Kidney capillary endothelial cell (primary cell): ENCODE measurements at regions not wholly inside any gene's neighbourhood (a gene's known extent, or its start where the extent isn't known, plus 50 kb on each side); places are given as distances from the start of the nearest gene placed in this dataset.

Experiments
- DNase-seq: peaks from one replicate; pipeline ENCODE4 v3.0.0-alpha.2; 2018; ENCODE audit warnings: low spot score

DNA sequence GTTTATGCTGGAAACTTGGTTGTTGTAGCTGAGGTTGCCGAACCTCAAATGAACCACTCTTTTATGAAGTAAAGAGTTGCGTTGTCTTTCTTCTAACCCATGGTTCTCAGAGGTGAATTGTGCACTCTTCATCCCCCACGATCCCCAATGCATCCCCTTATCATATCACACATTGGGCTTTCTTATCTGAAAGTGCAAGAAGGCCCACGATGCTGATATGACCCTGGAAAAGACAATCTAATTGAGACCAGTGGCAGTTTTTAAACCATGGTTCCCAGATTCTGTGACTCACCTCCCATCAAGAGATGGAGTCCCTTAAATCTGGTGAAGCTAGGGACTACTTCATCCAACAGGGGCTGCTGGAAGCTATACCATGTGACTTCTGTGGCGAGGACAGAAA, 156.3 kb upstream of the IRX3 start:
- no peak for DNase-seq

- no peak for DNase-seq
Observed at GRCh38 chr16:54438469-54438868, 151.9 kb upstream of the IRX3 start.

DNA sequence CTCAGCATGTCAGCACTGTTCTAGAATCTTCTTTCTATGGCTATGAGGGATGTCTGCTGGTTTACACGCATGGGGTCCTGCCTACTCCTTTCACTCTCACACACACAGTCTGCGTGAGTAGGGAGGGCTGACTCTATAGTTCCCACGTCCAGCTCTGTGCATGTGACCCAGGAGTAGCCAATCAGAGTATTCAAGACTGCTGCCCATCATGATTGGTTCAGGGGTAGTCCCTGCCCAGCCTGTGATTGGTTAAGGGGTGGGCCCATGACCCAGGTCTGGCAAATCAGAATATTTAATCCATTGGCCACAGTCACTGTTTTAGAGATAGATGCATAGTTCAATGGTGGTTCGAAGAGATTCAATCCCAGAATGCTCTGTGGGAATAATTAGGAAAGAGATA, 151.3 kb upstream of the IRX3 start:
- DNase-seq: no peak

DNA sequence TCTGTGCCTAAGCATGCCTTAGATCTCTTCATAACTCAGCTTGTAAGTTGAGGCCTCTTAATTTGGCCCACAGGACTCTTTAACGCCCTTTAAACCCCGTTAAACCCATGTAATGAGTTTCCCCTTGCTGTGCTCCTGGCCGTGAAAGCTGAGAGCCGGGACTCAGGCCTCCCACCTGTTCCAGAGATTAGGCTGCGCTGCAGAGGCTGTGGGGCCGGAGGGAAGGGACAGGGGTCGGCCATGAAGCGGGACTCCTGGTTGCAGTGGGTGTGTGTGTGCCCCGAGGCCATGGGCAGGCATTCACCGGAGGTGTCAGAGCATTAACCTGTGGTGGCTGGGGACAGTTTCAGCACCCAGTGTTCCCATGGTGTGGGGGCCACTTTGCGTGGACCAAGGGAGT, 150.8 kb upstream of the IRX3 start:
- DNase-seq: no peak

- DNase-seq: no peak
Observed at GRCh38 chr16:54436346-54436745, 149.8 kb upstream of the IRX3 start.

GRCh38 chr16:54434859-54435258, 148.3 kb upstream of the IRX3 start:
- DNase-seq: no peak

DNA sequence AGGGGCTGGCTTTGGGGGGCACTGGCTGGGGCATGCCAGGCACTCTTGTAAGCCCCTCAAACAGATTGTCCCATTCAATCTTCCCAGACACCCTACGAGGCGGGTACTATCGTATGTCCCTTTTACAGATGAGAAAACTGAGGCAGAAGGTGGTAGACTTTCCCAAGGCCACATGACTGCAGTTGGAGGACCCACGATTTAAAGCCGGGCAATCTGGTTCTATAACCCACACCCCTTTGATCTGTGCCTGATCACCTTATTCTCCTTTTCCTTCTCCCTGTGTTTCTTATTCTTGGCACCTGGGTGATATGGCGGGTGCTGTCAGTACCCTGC, 146.3 kb upstream of the IRX3 start:
- no peak for DNase-seq

DNA sequence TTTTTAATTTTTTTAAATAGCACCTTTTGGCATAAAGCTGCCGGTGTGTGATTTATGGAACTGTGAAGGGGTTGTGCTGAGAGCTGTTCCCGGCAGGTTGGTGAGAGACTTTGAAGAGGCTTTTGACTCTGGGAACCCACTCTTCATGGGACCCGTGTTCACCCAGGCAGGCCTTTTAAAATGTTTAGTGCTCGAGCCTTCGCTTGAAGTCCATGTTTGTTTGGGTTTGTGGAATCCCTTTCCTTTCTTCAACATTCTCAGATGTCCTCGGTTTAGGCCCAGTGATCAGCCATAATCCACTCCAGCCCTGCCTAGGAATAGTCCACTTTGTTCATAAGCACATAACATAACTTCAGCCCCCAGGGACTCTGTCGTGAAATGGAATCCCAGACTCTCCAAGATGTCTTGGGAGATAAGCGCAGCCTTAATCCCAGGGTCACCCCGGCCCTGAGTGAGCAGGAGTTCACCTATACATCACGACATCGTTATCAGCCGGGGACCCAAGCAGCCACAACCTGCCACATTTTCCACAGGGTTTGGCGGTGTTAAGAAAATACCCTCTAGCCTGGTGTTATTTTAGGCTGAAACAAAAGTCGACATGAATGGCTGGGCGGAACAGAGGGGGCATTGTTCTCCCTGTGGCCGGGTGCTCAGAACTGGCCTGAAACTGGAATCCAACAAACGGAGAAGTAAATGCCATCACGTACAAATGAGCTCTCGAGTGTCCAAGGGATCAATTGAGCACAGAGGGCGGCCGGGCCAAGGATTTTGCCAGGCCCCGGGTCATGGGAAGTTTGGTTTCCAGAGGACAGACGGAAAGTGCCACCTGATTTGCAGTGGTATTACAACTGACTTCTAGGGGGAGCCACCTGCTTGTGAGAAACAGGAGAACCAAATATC, 145.7 kb upstream of the IRX3 start:
- no peak for DNase-seq

DNA sequence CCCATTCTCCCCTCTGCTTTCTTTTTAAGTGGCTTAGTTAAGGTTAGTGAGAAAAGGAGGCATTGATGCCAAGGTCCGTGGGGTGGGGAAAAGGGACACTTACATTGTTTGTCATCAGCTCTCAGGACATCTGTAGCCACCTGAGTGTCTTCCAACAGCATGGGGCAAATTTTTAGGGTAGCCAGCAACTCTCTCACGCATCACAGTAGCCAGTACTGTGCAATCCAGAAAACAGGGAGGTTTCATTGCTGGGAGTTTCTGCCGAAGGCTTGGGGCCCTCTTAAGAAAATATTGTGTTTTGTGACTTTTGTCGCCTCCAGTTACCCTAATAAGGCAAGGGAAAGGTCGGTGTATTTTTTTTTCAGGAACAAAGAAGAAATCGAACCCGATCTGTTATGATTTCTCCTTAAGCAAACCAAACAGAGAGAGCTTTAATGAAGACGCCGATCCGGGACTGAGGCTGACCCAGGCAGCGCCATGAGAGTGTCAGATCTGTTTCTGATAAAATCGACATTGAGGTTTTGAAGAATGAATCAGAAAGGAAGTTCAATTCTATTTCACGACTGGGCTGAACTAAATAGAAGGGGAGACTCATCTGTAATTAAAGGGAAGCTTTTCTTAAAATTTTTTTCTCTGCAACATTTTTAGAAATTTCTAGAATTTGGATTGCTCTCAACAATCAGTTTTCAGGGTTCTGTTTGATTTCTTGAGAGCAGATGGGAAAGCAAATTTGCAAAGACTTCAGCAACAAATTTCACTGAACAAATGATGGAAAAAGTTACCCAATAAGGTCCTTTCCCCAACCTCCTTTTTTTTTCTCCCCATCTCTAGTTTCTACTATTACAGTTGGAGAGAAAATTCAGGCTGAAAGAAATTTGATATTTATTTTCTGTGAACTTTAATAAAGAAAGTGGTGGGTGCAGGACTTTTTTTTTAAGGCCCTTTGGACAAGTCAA, 144.7 kb upstream of the IRX3 start:
- DNase-seq: no peak

- DNase-seq: no peak
Observed at GRCh38 chr16:54430491-54431030, 144.0 kb upstream of the IRX3 start.

DNA sequence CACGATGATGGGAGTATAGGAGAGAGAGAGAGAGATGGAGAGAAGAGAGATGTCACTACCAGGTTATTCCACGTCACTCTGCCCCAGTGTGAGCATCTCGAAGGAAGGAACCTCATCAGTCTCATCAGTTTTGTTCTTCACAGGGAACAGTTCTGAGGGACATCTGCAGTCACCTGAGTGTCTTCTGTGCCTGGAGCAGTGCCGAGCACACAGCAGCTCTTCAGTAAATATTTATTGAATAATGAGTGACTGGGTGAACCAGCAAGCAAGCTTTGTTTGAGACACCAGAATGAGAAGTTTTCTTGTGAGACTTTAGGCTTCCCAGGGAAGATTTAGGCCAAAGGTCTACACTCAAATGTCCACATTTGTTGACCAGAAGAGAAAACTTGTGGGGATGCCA, 142.4 kb upstream of the IRX3 start:
- DNase-seq: no peak

- no peak for DNase-seq
Observed at GRCh38 chr16:54426553-54426849, 139.9 kb upstream of the IRX3 start.

DNA sequence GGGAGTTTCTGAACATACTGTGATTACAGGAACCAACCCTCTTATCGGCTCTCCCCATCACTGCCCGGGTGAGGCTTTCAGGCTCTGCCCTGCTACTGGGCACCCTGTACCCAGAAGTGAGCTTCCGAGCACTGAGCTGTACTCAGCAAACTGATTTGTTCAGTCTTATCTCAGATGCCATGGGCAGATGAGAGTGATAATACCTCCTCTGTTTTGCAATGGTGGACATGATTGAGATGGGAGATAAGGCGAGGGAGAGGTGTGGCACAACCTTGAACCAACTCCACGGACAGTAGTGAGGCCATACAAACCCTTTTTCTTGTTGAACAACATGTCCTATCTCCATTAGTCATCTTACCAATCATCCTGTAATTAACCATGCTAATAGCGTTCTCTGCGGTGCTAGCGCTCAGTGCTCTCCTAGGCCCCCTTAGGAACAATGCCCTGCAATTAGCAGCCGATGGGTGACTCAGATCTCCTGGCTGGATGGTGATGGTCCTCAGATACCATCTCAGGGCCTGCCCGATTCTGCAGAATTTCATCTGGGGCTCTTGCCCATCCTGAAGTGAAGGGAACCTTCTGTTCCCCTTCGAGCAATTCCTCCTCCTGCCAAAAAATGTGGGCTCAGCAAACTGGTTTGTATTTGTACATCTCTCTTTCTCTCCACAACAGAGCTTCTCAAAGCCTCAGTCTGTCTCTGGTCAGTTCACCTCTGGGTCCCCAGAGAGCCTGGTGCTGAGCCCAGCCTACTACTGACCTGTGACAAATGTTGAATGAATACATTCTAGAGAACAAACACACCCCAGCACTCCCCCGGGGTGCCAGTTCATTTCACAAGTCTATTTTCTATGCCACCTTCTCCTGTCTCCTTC, 139.3 kb upstream of the IRX3 start:
- DNase-seq: no peak

DNA sequence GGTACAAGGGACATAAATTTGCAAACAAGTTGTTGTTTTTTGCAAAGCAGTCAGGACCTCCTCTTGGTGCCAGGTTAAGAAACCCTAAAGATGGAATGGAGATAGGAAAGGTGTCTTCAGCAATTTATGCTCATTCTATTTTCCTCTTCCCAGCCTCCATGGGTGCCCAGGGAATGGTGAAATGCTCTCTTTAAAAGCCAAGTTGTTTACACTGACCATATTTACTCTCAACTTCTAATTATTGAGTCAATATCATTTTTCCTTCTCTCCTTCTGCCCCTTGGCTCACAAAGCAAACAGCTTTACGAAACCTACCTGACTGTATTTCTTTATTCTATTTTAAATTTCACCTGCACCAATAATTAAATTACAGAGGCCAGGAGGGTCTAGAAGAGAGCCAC, 138.5 kb upstream of the IRX3 start:
- DNase-seq: no peak

DNA sequence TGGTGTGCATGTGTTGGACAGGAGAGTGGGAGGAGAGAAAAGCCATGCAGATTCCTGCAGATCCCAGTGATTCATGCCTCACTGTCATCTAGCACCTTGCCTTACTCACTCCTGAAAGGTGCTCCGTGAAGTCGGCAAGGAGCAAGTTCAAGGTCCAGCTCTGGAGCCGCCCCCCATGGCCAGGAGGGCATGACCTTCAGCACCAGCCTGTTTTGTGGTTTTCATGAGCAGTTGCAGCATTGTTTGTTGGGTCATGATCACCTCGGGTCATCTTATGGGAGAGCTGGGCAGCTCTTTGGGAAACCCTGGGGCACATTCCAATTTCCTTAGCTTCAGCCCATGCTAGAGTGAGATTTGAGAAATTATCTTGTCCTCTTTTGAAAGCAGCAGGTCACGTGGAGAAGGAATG, 137.5 kb upstream of the IRX3 start:
- DNase-seq: no peak

DNA sequence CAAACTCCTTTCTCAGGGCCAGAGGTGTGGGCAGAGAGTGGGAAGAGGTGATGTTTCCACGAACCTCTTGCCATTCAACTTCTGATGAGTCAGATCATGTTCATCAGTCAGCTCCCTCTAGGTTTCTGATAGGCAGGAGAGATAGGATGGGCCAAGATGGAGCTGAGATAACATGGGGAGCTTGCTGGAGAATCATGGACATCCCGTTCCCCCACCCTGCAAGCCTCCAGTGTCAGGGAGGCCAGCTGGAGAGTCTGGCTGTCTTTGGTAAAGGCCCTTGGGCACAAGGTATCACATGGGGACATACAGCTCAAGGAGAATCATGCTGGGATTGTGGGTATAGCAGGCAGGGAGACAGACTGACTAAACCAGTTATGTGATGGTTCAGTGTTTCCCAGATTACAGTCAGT, 136.0 kb upstream of the IRX3 start:
- no peak for DNase-seq

GRCh38 chr16:54422159-54422558, 135.6 kb upstream of the IRX3 start:
- no peak for DNase-seq

DNA sequence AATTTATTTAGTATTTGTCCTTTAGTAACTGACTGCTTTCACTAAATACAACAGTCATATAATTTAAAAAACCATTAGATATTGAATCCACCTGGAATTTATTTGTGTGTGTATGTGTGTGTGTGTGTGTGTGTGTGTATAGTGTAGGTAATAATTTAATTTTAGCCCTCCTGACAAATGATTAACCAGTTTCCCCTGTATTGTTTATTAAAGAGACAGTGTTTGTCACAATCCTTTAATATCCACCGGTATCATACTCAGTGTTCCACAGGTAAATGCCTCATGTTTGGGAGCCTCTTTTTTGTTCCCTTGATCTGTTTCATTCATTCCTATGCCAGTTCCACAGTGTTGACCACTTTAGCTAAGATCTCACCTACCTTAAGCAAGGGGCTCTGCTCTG, 134.6 kb upstream of the IRX3 start:
- no peak for DNase-seq

GRCh38 chr16:54418903-54419302, 132.3 kb upstream of the IRX3 start:
- DNase-seq: no peak

DNA sequence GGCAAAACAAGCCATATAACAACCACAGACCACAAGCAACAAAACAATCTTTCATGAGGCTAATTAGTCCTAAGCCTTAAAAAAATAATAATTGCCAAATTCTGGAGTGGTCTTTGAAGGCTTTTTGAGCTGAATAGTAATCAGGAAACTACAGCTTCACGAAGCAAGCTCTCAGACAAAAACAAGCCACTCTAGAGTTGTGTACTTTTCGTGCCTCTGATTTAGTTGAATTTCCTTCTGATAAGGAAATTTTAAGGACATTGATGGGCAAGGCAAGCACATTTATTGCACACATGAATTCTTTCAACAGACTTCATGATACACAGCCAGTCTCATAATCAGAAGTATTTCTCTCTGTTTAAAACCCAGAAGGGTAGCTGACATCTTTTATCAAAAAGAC, 130.8 kb upstream of the IRX3 start:
- no peak for DNase-seq

DNA sequence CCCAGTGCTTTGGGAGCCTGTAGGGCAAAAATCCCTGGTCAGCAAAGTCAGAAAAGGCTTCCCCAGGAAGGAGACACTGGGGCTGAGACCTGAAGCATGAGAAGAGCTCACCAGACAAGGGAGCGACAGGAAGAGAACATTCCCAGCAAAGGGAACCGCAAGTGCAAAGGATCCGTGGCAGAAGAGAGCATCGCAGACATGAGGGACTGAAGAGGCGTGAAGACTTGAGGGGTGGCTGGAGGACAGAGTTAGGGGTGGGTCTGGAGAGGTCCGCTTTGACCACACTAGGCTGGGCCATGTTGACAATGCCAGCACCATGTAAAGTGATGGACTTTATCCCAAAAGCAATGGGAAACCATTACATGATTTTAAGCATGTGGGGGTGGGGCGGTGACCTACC, 128.1 kb upstream of the IRX3 start:
- no peak for DNase-seq

DNA sequence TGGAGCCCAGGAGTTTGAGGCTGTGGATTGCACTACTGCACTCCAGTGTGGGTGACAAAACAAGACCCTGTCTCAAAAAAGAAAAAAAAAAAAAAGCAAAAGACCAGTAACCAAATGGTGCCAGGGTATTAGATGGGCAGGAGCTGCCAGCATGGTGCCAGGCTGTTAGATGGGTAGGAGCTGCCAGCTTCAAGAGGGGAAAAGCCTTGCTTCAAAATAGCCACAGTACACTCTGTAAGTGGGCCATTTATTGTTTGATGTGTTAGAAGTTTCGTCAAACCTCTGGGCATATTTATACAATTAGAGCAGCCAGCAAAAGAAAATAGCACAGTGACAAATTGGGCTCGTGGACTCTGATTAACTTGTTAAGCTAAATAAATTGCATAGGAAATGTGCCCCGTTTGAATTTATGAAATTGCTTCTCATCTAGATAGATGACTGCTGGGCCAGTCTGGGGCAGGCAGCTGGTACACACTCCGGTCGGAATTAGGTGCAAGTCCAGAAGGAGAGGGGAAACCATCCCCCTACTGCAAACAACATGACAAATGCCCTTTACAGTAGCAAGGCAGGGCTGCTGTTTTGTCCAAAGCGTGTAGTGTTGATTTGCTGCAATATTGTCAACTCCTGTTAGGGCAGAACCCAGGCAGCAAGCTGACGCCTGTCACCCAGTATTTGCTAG, 126.3 kb upstream of the IRX3 start:
- no peak for DNase-seq
